ENCODE measurements at regions not wholly inside any gene's neighbourhood (a gene's known extent, or its start where the extent isn't known, plus 50 kb on each side); places are given as distances from the start of the nearest gene placed in this dataset.
"Not testable (repeated sequence)": the region's sequence is repeated elsewhere in the genome, so short reads cannot be mapped to it uniquely, and the experiment has no call there.

GRCh38 chr2:167719410-167719809 lies 528.0 kb downstream of the STK39 start:
- TF ChIP-seq CTCF (IDR thresholded peaks at IDR 0.05; ENCODE audit: control insufficient read depth, extremely low read depth, insufficient read depth) = no peak
- H3K4me3 ChIP-seq (ENCODE audit: low read depth, low read length) = no peak overlapping the region
- DNase-seq (ENCODE audit: low read depth) = no peak

- no peak for TF ChIP-seq CTCF (IDR thresholded peaks at IDR 0.05; ENCODE audit: control insufficient read depth, extremely low read depth, insufficient read depth)
- no peak for DNase-seq (ENCODE audit: low read depth)
Observed at GRCh38 chr2:167718560-167718959, 528.8 kb downstream of the STK39 start.

DNA sequence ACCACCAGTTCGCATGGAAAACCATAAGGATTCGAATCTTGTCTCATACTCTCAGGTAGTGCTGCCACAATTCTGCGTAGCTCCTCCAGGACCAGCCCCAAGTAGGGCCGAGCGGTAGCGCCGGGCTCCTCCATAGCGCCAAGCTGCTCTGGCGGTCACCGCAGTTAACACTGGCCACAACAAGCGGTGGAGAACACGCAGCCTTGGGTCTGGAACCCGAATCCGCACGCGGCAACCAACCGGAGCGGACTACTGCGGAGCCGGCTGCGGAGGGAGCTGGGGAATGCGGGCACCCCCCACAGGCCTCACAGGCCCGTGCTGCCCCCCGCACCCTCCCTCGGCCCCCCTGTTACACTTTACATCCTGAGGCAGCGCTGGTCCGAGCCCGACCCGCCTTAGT lies 531.5 kb downstream of the STK39 start:
- no peak for DNase-seq (ENCODE audit: low read depth)

More at GRCh38 chr2:167718560-167718959, 528.8 kb downstream of the STK39 start:
- no peak overlapping the region for H3K4me3 ChIP-seq (ENCODE audit: low read depth, low read length)

DNA sequence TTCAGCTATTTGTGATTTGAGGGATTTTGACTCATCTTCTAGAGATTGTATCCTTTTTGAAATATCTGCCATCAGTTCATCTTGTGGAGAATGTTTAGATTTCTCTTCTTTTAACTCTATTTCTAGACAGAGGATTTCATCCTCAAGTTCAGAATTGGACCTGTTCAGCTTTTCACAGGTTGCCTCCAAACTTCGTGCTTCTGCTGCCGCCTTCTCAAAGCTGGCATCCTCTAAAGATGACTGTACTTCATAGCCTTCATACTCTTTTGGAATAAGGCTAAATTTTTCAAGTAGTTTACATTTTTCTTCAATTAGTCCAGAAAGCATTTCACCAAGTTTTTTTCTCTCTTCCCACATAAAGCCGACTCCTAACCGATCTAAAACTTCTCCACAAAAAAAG lies 531.9 kb downstream of the STK39 start:
- H3K4me3 ChIP-seq (ENCODE audit: low read depth, low read length); DNase-seq (ENCODE audit: low read depth): not testable (repeated sequence)

More for the DNA sequence above, 531.5 kb downstream of the STK39 start:
- no peak for TF ChIP-seq CTCF (IDR thresholded peaks at IDR 0.05; ENCODE audit: control insufficient read depth, extremely low read depth, insufficient read depth)
- H3K4me3 ChIP-seq (ENCODE audit: low read depth, low read length) = no peak overlapping the region

DNA sequence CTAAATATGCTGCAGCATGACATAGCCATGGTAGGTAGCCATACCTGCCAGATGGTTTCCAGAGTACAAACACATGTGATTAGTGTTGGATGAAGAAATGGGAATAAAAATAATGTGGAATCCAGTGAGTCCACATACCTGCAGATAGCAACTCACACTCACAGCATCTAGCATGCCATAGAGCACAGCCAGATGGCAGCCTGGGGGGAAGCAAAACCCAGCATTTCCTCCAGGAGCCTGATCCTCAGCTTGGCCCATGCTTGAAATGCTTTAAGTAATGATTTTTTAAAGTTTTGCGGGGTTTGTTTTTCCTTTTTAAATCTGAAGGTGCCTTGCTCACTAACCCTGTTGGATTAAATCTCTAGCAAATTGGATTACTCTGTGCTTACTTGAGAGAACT lies 535.1 kb downstream of the STK39 start:
- H3K4me3 ChIP-seq (ENCODE audit: low read depth, low read length) = no peak overlapping the region
- TF ChIP-seq CTCF (IDR thresholded peaks at IDR 0.05; ENCODE audit: control insufficient read depth, extremely low read depth, insufficient read depth) = no peak
- no peak for DNase-seq (ENCODE audit: low read depth)

DNA sequence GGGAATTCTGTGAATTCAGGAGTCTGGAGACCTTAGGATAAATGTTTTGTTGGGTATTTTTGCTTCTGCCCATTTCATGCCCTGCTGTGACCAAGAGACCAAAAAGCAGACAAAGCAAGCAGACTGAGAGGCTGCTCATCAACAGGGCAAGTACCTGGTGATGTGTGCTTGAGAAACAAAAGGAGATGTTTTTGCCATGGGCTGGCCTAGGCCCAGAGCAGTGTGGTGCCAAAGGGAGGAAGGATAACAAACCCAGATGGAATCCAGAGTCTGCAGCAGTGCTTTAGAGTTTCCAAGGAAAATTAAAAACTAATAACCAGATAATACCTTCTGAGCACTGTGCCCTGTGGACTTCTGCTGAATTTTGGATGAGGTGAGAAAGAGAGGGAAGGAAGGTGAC lies 538.4 kb downstream of the STK39 start:
- no peak overlapping the region for H3K4me3 ChIP-seq (ENCODE audit: low read depth, low read length)
- TF ChIP-seq CTCF (IDR thresholded peaks at IDR 0.05; ENCODE audit: control insufficient read depth, extremely low read depth, insufficient read depth) = no peak
- DNase-seq (ENCODE audit: low read depth) = no peak

- no peak overlapping the region for H3K4me3 ChIP-seq (ENCODE audit: low read depth, low read length)
- TF ChIP-seq CTCF (IDR thresholded peaks at IDR 0.05; ENCODE audit: control insufficient read depth, extremely low read depth, insufficient read depth) = no peak
- no peak for DNase-seq (ENCODE audit: low read depth)
Observed at GRCh38 chr2:167706800-167707199, 540.6 kb downstream of the STK39 start.

Data from LNCaP clone FGC (cell line).